Epithelial cell of prostate (primary cell): ENCODE measurements at regions not wholly inside any gene's neighbourhood (a gene's known extent, or its start where the extent isn't known, plus 50 kb on each side); places are given as distances from the start of the nearest gene placed in this dataset.

ENCODE experiments used
- DNase-seq: peaks from one replicate; pipeline ENCODE4 v3.0.0-alpha.2; 2011; ENCODE audit warnings: low read depth, low spot score
- H3K27ac ChIP-seq: fragments of 450-650 bp; 2 replicates; pipeline ENCODE4 v1.5.1; 2017; ENCODE audit warnings: mild to moderate bottlenecking

DNA sequence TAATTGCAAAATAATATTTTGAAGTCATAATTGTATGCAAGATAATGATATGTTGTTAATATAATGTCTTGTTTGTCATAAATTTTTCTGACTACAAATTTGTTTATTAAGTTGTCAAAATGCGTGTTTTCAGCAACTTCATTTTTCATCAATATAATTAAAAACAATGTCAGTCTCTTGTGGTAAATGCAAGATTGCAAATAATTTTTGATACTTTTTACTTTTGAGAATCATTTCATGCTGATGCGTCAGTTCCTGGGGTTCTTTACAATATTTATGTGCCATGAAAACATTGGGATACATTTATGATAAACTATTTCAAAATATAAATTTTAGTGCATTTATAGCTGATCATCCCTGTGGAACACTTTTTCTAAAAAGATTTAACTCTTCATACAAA is 1504.8 kb downstream of the BRD1 start:
- no peak overlapping the region for H3K27ac ChIP-seq
- DNase-seq = no peak

- no peak for DNase-seq
- no peak overlapping the region for H3K27ac ChIP-seq
These were observed 1505.6 kb downstream of the BRD1 start for GRCh38 chr22:48321986-48322545.

DNA sequence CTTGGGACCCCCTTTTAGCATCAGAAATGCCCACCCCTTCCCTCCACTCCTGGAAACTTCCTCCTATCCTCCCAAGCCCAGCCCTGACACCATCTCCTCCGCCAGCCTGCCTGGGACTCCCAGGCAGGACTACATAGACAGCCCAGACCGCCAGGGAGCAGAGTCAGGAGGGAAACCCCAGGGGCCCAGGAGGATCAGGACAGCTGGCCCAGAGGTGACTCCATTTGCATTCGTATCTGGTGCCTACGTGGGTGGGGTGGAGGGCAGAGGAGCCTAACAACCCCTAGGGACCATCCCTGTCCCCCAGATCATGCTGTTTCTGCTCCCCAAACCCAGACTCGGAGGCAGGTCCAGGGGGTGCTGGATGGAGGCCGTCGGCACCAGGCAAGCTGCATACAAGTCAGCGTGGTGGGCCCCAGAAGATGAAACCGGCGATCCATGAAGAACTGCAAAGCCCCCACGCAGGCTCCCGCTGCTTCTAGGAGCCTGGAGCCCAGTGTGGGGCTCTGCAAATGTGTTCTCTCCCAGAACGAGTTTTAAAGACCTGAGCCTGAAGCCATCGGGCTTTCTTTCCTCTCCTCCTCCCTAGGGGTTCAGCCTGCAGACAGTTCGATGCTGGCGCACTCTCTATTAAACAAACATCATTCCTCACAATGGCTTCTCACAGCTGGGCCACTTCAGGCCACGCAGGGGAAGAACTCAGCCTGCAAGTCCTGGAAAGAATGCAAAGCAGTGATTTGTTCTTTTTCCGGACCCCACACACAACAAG is 1506.8 kb downstream of the BRD1 start:
- no peak for DNase-seq
- H3K27ac ChIP-seq = no peak overlapping the region

- DNase-seq = no peak
- no peak overlapping the region for H3K27ac ChIP-seq
These were observed 1507.5 kb downstream of the BRD1 start for GRCh38 chr22:48320048-48320682.

GRCh38 chr22:48319321-48320047 is 1508.2 kb downstream of the BRD1 start:
- DNase-seq = no peak
- H3K27ac ChIP-seq = no peak overlapping the region

DNA sequence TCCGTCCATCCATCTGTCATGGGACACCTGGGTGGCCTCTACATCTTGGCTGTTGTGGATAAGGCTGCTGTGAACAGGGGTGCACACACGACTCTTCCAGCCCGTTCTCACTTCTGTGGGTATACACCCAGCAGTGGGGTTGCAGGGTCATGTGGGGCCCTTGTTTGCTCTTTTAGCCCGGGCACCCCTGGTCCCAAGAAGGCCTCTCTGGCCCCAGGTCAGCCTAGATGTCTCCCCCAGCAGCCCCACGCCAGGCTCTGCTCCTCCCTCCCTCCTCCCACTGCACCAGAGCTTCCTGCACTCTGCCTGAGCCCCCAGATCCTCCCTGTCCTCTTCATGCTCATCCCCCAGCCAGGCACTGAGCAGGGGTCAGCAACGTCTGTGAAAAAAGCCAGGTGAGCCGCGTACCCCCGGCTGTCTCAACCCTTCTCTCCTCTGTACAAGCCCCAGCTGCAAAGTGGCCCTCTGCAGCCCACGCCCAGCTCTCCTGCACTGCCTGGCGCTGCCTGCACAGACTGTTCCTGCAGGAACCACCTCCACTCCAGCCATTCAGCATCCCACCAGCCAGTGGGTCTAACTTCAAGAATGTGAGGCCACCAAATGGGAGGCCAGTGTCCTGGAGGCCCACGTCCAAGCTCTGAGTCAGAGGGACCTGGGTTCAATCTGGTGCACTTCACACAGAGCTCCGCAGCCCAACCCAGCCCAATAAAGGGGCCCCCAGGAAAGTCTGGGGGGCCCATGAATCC is 1508.9 kb downstream of the BRD1 start:
- DNase-seq = no peak
- H3K27ac ChIP-seq = no peak overlapping the region

- H3K27ac ChIP-seq = no peak overlapping the region
- no peak for DNase-seq
These were observed 1509.5 kb downstream of the BRD1 start for GRCh38 chr22:48318173-48318572.

DNA sequence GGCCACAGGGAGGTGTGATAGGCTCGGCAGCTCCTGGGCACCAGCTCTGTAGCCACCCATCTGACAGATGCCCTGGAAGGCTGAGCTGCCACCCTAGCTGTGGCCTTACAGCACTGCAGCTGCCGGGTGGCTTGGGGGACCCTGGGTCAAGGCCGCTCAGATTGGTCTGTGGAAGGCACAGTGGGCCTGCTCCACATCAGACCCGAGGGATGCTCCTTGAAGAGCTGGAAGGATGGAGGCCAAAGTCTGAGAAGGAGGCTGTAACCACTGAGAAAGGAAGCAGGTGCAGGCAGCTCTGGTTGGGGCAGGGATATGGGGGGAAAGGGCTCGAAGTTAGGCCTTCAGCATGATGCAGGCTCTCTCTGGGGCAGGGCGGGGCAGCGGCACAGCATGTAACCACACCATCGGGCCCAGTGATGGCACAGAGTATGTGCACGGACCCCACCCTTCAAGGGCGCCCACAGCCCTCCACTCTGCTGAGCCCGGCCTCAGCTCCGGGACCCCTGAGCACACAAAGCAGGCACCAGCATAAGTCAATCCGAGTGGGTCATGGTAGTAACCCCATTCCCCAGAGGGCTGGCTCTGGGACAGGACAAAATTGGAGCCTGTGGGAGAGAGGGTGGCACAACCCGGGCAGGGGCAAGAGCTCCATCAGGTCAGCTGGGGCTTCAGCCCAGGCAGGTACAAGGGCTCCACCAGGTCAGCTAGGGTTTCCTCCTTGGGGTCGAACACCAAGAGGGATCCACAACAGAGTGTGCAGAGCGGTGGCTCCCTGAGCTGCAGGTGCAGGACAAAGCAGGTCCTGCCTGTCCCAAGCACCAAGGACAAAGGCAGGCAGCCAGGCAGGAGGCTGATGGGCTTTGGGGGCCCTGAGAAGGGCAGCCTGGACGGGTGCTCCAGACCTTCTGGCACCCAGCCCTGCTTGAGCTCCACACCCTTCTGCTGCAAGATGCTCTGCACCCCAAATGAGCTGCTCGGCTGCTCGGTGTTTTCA is 1511.1 kb downstream of the BRD1 start:
- DNase-seq = no peak
- H3K27ac ChIP-seq = no peak overlapping the region

- no peak for DNase-seq
- no peak overlapping the region for H3K27ac ChIP-seq
These were observed 1512.0 kb downstream of the BRD1 start for GRCh38 chr22:48315439-48316256.

GRCh38 chr22:48314073-48314472 is 1513.6 kb downstream of the BRD1 start:
- H3K27ac ChIP-seq = no peak overlapping the region
- no peak for DNase-seq

DNA sequence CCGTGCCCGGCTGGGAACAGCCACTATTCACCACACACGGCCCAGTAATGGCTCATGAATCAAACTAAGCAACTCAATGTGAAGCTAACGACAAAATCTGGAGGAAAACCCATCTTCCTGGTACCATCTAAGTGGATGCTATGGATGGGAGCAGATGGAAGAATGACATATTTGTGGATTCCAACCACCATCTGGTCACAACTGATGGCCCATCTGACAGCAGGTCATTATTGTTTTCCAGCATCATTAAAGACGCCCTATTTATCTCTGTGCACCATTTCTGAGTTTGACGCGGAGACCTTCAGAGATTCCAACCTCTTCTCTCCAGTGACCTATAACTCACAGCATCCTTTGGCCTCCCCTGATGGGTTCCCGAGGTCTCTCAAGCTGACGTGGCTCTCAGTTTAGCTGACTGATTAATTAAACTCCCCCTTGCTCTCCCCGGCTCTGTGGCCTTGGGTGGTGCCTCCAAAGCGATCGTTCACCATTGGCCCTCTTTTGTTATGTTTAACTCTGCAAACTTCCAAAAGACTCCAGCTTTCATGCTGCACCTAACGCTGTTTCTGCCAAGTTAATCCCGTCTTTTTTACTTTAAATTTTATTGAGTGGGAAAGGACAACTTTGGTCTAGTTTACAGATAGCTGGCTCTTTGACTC is 1514.4 kb downstream of the BRD1 start:
- no peak for DNase-seq
- no peak overlapping the region for H3K27ac ChIP-seq

DNA sequence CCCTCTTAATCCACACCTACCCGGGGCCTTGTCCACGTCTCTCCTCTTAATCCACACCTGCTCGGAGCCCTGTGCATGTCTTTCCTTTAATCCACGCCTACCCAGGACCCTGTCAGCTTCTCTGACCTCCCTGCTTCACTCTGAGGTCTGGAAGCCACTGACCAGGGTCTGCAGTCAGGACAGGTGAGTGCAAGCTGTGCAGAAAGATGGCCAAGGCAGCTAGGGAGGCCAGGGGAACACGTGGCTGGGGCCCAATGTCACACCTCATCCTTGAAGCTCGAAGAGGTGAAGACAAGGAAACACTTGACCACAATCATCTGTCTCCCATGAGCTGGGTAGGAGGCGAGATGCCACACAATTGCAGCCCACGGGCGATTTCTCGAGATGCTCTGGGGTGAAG is 1516.9 kb downstream of the BRD1 start:
- no peak for DNase-seq
- H3K27ac ChIP-seq = no peak overlapping the region

DNA sequence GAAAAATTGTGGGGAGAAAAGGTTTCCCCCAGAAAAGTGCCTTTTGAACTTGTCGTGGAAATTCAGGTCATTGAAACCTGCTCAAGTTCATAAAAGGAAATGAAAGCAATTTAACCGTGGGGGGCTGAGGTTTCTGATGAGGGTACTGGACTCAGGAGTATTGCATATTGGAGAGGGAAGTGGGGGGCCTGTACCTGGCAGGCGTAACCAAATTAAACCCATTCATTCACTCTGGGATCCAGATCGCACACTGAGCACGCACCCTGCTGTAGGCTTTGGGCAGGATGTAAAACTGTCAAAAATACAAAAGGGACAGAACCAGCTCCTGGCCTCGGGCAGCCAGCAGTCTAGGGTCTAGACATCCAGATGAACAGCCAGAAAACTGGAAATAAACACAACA is 1517.4 kb downstream of the BRD1 start:
- no peak for DNase-seq
- no peak overlapping the region for H3K27ac ChIP-seq

DNA sequence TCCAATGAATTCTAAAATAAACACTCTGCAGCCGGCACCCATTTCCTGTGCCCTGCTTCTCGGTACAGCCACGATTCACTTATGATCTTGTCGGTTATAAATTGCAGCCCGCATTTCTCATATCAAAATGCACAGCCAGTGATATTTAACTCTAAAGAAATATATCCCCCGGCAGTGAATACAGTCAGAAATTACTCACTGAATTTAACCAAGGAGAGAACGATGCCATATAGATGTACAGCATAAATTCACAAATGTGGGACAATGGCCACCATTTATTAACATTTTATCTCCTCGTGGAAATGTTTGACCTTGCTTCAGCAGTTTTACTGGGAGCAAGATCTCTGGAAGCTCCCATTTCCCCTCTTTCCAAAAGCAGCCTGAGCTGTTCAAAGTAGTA is 1517.8 kb downstream of the BRD1 start:
- DNase-seq = no peak

GRCh38 chr22:48309115-48309705 is 1518.5 kb downstream of the BRD1 start:
- no peak for DNase-seq

More for the DNA sequence above, 1517.8 kb downstream of the BRD1 start:
- H3K27ac ChIP-seq = no peak overlapping the region

GRCh38 chr22:48307931-48308330 is 1519.7 kb downstream of the BRD1 start:
- H3K27ac ChIP-seq = no peak overlapping the region
- DNase-seq = no peak

More at GRCh38 chr22:48309115-48309705, 1518.5 kb downstream of the BRD1 start:
- no peak overlapping the region for H3K27ac ChIP-seq

GRCh38 chr22:48306785-48307510 is 1520.7 kb downstream of the BRD1 start:
- DNase-seq = no peak
- H3K27ac ChIP-seq = no peak overlapping the region
